Endometrial microvascular endothelial cells (primary cell): ENCODE measurements at regions not wholly inside any gene's neighbourhood (a gene's known extent, or its start where the extent isn't known, plus 50 kb on each side); places are given as distances from the start of the nearest gene placed in this dataset.
"Not testable (repeated sequence)": the region's sequence is repeated elsewhere in the genome, so short reads cannot be mapped to it uniquely, and the experiment has no call there.

Experiments
- in situ Hi-C: cut with HindIII; loops from 2 replicates; pipeline ENCODE4 v1.10.0; 2017; ENCODE audit warnings: low sequenced_read_pairs, low pct_unique_long_range_greater_than_20kb; ENCODE audit errors: inconsistent ontology term

- in situ Hi-C loops: no loop called here
Observed at GRCh38 chr3:105970283-105970682, 101.5 kb upstream of the CBLB start.

- in situ Hi-C loops: no loop called here
Observed at GRCh38 chr3:105972069-105972468, 103.3 kb upstream of the CBLB start.

- in situ Hi-C loops: no loop called here
Observed at GRCh38 chr3:105974381-105974780, 105.6 kb upstream of the CBLB start.

GRCh38 chr3:105976196-105976595 lies 107.4 kb upstream of the CBLB start:
- in situ Hi-C loops: no loop called here

DNA sequence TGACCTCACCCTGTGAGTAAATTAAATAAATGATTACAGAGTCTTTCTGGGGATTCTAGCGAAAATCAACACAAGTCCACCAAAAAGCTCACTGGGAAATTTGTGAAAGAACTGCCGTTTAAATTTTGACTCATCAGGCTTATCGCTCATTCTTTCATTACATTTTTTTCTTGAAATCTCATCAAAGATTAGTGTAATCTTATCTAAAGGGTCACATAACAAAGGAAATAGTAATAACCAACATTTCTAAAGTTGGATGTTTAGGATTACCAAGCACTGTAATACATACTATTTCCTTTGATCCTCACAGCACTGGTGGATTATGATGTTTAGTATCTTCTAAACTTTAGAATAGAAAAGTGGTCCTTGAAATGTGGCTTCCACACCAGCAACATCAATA lies 111.1 kb upstream of the CBLB start:
- in situ Hi-C loops: no loop called here

GRCh38 chr3:105982207-105982606 lies 113.4 kb upstream of the CBLB start:
- in situ Hi-C loops: no loop called here

DNA sequence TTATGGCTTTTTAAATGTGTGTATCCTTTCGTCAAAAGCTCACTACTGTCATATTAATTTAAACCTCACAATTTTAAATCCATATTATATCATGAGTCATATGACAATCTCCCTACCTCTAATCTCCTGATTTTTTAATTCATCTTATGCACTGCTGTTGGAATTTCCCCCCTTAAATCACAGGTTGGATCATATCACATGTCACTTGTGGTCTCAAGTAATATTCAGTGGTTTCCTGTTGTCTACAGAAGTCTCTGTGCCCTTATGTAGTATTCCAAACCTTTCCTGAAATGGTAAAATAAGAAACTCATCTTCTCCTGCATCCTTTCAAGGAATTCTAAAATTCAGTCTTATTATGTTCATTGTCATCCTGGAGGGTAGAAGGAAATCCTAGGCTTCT lies 116.0 kb upstream of the CBLB start:
- in situ Hi-C loops: no loop called here

DNA sequence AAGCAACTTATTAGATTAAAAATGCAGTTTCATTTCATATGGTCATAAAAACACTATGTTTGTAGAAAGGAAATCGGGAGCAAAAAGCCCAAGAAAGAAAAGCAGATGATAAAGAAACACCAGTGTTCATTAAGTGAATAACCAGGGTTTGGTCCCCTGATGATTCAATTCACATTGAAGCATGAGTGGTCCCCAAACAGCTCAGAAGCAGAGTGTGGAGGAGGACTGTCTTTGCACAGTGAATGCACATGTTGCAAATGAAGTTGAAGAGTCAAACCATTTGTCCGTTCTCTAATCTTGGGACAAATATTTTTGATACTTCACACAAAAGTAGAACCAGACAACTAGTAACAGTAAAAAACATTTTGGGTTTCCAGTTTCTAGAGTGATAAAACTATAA lies 117.5 kb upstream of the CBLB start:
- in situ Hi-C loops: not testable (repeated sequence)

DNA sequence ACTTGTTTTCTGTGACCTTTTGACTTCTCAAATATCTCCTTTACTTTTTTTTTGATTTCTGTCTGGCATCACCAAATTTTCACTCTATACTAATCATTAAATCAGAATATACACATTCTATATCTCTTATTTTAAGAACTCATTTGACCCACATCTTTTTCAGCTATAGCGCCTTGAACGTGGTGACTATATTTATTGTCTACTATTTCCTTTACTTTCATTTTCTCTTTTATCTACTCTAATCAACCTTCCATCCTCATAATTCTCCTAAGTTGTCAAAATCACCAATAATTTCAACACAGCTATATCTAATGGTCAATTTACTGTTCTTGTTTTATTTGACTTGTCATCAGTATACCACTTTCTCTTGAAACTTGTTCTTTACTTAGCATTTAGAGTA lies 119.0 kb upstream of the CBLB start:
- in situ Hi-C loops: no loop called here

DNA sequence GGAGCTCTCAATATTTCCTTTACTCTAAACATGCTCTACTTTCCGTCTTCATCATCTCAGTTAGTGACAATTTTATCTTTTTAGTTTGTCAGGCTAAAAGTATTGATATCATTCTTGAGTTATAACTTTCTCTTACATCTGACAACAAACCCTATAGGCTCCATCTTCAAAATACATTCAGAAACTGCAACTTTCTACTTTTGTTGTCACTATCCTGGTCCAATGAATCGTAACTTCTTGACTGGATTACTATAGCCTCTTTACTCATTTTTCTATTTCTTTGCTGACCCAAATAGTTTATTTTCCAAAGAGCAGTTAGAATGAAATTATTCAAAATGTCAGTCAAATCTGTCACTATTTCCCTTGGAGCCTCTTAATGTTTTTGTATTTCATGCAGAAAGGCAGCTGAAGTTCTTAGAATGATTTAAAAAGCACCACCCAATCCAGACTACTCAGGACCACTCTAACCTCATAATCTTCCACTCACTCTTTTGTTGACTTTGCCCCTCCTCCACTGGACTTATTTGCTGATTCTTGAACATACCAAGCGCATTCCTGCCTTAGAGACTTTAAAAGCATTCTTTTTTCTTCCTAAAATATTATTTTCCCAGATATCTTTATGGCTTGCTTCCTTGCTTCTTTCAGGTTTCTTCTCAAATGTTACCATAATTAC lies 119.9 kb upstream of the CBLB start:
- in situ Hi-C loops: no loop called here

DNA sequence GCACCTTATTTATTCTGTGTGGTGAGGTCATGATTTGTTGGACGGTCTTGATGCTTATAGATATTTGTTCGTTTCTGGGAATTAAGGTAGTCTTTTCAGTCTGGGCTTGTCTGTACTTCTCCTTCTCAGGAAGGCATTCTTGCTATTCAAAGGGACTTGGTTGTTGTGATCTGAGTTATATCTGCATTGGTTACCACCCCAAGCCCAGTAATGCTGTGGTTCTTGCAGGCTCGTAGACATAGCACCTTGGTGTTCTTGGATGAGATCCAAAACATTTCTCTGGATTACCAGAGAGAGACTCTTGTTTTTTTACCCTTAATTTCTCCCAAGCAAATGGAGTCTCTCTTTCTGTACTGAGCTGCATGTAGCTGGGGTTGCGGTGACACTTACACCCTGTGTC lies 128.0 kb upstream of the CBLB start:
- in situ Hi-C loops: no loop called here

GRCh38 chr3:105997466-105997799 lies 128.6 kb upstream of the CBLB start:
- in situ Hi-C loops: no loop called here

- in situ Hi-C loops: no loop called here
Observed at GRCh38 chr3:105997800-105998526, 129.2 kb upstream of the CBLB start.

- in situ Hi-C loops: no loop called here
Observed at GRCh38 chr3:105999856-106000255, 131.0 kb upstream of the CBLB start.

GRCh38 chr3:106001923-106002322 lies 133.1 kb upstream of the CBLB start:
- in situ Hi-C loops: no loop called here

GRCh38 chr3:106004137-106004681 lies 135.4 kb upstream of the CBLB start:
- in situ Hi-C loops: no loop called here

- in situ Hi-C loops: no loop called here
Observed at GRCh38 chr3:106004826-106005225, 136.0 kb upstream of the CBLB start.

DNA sequence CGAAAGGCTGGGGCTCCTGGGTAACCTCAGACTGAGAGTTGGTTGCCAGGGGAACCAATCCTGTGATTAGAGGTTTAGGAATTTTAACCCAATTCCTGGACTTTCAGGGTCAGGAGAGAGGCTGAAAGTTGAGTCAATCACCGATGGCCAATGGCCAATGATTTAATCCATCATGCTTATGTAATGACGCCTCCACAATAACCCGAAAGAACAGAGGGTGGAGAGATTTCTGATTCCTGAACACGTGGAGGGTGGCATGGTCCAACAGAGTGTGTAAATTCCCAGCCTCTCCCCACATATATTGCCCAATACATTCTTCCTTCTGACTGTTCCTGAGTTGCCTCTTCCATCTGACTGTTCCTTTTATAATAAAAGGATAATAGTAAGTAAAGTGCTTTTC lies 137.2 kb upstream of the CBLB start:
- in situ Hi-C loops: no loop called here

GRCh38 chr3:106006571-106006970 lies 137.8 kb upstream of the CBLB start:
- in situ Hi-C loops: no loop called here

DNA sequence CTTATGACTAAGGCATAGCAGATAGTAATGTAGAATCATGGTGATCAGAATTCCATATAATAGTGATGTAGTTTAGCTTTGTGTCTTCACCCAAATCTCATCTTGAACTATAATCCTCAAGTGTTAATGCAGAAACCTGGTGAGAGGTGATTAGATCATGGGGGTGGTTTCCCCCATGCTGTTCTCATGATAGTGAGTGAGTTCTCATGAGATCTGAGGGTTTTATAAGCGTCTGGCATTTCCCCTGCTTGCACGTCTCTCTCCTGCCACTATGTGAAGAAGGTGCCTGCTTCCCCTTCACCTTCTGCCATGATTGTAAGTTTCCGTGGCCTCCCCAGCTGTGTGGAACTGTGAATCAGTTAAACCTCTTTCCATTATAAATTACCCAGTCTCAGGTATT lies 138.7 kb upstream of the CBLB start:
- in situ Hi-C loops: no loop called here

GRCh38 chr3:106008766-106009165 lies 140.0 kb upstream of the CBLB start:
- in situ Hi-C loops: no loop called here
